ENCODE measurements at regions not wholly inside any gene's neighbourhood (a gene's known extent, or its start where the extent isn't known, plus 50 kb on each side); places are given as distances from the start of the nearest gene placed in this dataset.

DNA sequence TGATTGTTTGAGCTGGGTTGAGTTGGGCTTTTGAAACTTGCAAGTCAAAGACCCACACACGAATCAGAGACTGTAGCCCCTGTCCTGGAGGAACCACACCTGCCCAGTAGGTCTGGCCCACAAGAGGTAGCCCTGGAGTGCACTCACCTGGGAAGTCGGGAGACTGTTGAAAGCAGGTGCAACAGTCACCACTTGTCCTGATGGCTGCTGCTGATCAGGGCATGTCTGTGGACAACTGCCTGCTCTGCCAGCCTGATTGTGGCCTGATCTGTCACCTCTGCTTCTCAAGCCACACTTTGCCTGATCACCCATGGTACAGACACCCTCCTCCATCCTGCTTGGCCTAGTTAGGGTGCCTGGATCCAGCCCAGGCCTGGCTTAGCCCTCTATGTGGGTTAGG, 105.0 kb upstream of the HAAO start:
- TF ChIP-seq, protein P1, sequence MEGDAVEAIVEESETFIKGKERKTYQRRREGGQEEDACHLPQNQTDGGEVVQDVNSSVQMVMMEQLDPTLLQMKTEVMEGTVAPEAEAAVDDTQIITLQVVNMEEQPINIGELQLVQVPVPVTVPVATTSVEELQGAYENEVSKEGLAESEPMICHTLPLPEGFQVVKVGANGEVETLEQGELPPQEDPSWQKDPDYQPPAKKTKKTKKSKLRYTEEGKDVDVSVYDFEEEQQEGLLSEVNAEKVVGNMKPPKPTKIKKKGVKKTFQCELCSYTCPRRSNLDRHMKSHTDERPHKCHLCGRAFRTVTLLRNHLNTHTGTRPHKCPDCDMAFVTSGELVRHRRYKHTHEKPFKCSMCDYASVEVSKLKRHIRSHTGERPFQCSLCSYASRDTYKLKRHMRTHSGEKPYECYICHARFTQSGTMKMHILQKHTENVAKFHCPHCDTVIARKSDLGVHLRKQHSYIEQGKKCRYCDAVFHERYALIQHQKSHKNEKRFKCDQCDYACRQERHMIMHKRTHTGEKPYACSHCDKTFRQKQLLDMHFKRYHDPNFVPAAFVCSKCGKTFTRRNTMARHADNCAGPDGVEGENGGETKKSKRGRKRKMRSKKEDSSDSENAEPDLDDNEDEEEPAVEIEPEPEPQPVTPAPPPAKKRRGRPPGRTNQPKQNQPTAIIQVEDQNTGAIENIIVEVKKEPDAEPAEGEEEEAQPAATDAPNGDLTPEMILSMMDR (conservative IDR thresholded peaks at IDR 0.05; ENCODE audit: low read depth in 2 of 2): no peak
- TF ChIP-seq POLR2AphosphoS5 (IDR thresholded peaks at IDR 0.05; ENCODE audit: low read depth): no peak
- no peak for TF ChIP-seq EZH2 (IDR thresholded peaks at IDR 0.05; ENCODE audit: low read depth, unreplicated experiment)
- TF ChIP-seq JUNB (IDR thresholded peaks at IDR 0.05; ENCODE audit: unreplicated experiment): no peak

Data from GM23338 (cell line).